ENCODE measurements at regions not wholly inside any gene's neighbourhood (a gene's known extent, or its start where the extent isn't known, plus 50 kb on each side); places are given as distances from the start of the nearest gene placed in this dataset.

DNA sequence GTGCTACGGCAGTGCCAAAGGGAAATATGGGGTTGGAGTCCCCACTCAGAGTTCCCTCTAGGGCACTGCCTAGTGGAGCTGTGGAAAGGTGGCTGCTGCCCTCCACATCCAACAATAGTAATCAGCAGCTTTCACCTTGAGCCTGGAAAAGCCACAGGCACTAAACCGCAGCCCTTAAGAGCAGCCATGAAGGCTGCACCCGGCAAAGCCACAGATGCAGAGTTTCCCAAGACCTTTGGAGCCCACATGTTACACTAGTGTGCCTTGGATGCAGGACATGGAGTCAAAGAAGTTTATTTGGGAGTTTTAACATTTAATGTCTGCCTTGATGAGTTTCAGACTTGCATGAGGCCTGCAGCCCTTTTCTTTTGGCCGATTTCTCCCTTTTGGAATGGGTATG, 91.4 kb upstream of the HSF2 start:
- TF ChIP-seq EZH2phosphoT487 (IDR thresholded peaks at IDR 0.05; ENCODE audit: insufficient read depth, low read depth) (no peak), EZH2 (IDR thresholded peaks at IDR 0.05; ENCODE audit: insufficient read depth, poor library complexity, severe bottlenecking) (no peak)
